ENCODE measurements at regions not wholly inside any gene's neighbourhood (a gene's known extent, or its start where the extent isn't known, plus 50 kb on each side); places are given as distances from the start of the nearest gene placed in this dataset.

GRCh38 chr1:221832617-221833016 is 90.7 kb upstream of the DUSP10 start:
- no peak for TF ChIP-seq CTCF (IDR thresholded peaks at IDR 0.05)
- ATAC-seq (ENCODE audit: low FRiP score) (no peak), DNase-seq (ENCODE audit: low spot score) (no peak)

- ATAC-seq (ENCODE audit: low FRiP score) (no peak), DNase-seq (ENCODE audit: low spot score) (no peak)
These were observed 90.3 kb upstream of the DUSP10 start for GRCh38 chr1:221832151-221832550.

GRCh38 chr1:221829327-221830015 is 87.6 kb upstream of the DUSP10 start:
- ATAC-seq (ENCODE audit: low FRiP score) = no peak
- no peak for TF ChIP-seq CTCF (IDR thresholded peaks at IDR 0.05)

More at GRCh38 chr1:221832151-221832550, 90.3 kb upstream of the DUSP10 start:
- TF ChIP-seq CTCF (IDR thresholded peaks at IDR 0.05) = no peak

GRCh38 chr1:221827307-221827642 is 85.4 kb upstream of the DUSP10 start:
- ATAC-seq (ENCODE audit: low FRiP score) (no peak), DNase-seq (ENCODE audit: low spot score) (no peak)
- TF ChIP-seq CTCF (IDR thresholded peaks at IDR 0.05) = no peak

More at GRCh38 chr1:221829327-221830015, 87.6 kb upstream of the DUSP10 start:
- no peak for DNase-seq (ENCODE audit: low spot score)

GRCh38 chr1:221824909-221825308 is 83.0 kb upstream of the DUSP10 start:
- DNase-seq (ENCODE audit: low spot score) (no peak), ATAC-seq (ENCODE audit: low FRiP score) (no peak)
- TF ChIP-seq CTCF (IDR thresholded peaks at IDR 0.05) = no peak

- TF ChIP-seq CTCF (IDR thresholded peaks at IDR 0.05) = no peak
- DNase-seq (ENCODE audit: low spot score) = no peak
- ATAC-seq (ENCODE audit: low FRiP score) = no peak
These were observed 82.1 kb upstream of the DUSP10 start for GRCh38 chr1:221824025-221824424.

GRCh38 chr1:221823561-221823960 is 81.7 kb upstream of the DUSP10 start:
- TF ChIP-seq CTCF (IDR thresholded peaks at IDR 0.05) = no peak
- DNase-seq (ENCODE audit: low spot score) = no peak
- ATAC-seq (ENCODE audit: low FRiP score) = no peak

Data from omental fat pad (tissue), 3 donors.